ENCODE measurements at regions not wholly inside any gene's neighbourhood (a gene's known extent, or its start where the extent isn't known, plus 50 kb on each side); places are given as distances from the start of the nearest gene placed in this dataset.

DNA sequence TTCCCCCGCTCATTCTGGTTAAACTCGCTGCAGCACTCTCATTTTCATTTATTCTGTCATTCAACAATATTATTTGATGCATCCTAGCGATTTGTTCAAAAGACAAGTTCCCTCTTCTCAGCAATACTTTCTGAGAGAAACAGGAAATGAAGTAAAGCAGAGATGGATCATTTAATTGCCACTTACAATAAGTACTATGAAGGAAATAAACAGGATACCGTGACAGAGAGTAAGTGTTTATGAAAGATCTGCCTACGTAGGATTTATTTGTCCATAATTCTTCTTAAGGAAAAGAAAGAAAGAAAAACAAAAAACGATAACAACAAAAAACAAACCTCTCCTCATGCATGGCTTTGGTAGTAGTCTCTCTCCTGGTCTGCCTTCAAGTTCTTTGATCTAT is 406.8 kb upstream of the ZNF608 start:
- Histone ChIP-seq H3K27ac (ENCODE audit: low read length) (no peak overlapping the region), H3K4me1 (ENCODE audit: control insufficient read depth, insufficient read depth, low read length) (no peaks in the 10 kb centered on the region), H3K9ac (ENCODE audit: low read length in 2 of 2) (no peak overlapping the region), H3K4me3 (ENCODE audit: low read length in 2 of 2) (no peak overlapping the region), H3K9me3 (ENCODE audit: control insufficient read depth in 2 of 2, low read length in 2 of 2) (no peaks in the 10 kb centered on the region), H3K27me3 (ENCODE audit: control insufficient read depth in 1 of 2, insufficient read depth in 2 of 2, low read length in 2 of 2) (no peaks in the 10 kb centered on the region), H3K36me3 (ENCODE audit: control insufficient read depth in 2 of 2, insufficient read depth in 2 of 2, low read length in 2 of 2) (no peaks in the 10 kb centered on the region)

DNA sequence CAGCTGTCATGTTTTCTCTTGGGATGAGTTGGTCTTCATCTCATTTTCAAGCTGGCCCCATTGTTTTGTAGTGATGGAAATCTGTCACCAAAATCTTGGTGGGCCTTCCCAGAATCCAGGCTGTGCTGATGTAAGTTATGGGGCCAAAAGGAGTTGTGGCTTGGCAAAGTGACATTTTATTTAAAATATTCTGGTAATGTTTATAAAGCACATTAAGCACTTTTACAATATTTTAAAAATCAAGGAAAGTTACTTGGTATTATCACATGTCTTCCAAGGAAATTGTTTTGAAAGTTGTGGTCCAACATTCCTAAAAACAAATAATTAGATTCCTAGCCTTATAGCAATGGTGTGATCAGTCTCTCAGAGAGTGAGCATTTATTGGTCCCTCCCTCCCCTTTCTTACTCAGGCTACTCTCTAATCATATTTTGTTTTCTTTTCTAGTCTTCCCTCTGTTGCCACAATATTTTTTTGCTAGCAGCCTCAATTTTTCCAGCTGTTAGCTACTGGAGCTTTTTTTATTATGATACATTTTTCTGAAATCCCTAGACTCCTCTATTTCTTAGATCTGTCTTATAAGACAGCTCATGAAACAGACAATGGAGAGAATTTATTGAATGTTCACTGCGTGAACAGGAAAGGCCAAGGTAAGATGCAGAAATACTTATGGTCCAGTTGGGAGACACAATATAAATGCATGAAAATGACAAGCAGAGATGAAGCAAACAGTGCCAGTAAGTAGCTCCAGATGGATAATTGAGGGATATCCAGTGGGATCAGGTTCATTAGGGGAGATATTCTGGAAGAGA is 408.1 kb upstream of the ZNF608 start:
- Histone ChIP-seq H3K4me1 (ENCODE audit: control insufficient read depth, insufficient read depth, low read length) (no peaks in the 10 kb centered on the region), H3K4me3 (ENCODE audit: low read length in 2 of 2) (no peak overlapping the region), H3K9ac (ENCODE audit: low read length in 2 of 2) (no peak overlapping the region), H3K9me3 (ENCODE audit: control insufficient read depth in 2 of 2, low read length in 2 of 2) (no peaks in the 10 kb centered on the region), H3K27ac (ENCODE audit: low read length) (no peak overlapping the region), H3K36me3 (ENCODE audit: control insufficient read depth in 2 of 2, insufficient read depth in 2 of 2, low read length in 2 of 2) (no peaks in the 10 kb centered on the region), H3K27me3 (ENCODE audit: control insufficient read depth in 1 of 2, insufficient read depth in 2 of 2, low read length in 2 of 2) (no peaks in the 10 kb centered on the region)

DNA sequence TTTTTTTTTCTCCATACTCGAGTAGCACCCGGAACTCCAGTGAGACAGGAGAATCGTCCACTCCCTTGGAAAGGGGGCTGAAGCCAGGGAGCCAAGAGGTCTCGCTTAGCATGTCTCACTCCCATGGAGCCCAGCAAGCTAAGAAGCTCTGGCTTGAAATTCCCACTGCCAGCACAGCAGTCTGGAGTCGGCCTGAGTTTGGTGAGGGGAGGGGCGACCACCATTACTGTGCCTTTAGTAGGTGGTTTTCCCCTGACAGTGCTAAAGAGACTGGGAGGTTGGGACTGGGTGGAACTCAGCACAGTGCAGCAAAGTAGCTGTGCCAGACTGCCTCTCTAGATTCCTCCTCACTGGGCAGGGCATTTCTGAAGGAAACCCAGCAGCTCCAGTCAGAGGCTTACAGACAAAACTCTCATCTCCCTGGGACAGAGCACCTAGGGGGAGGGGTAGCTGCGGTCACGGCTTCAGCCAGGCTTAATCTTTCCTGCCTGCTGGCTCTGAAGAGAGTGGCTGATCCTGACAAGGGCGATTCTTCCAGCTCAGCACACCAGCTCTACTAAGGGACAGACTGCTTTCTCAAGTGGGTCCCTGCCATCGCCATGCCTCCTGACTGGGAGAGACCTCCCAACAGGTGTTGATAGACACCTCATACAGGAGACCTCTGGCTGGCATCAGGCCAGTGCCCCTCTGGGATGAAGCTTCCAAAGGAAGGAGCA is 414.5 kb upstream of the ZNF608 start:
- H3K9me3 ChIP-seq (ENCODE audit: control insufficient read depth in 2 of 2, low read length in 2 of 2): peaks cover 0 to 5% of the 10 kb centered on the region in 2 donors
- H3K27me3 ChIP-seq (ENCODE audit: control insufficient read depth in 1 of 2, insufficient read depth in 2 of 2, low read length in 2 of 2): no peaks in the 10 kb centered on the region
- H3K27ac ChIP-seq (ENCODE audit: low read length): no peak overlapping the region
- H3K36me3 ChIP-seq (ENCODE audit: control insufficient read depth in 2 of 2, insufficient read depth in 2 of 2, low read length in 2 of 2): no peaks in the 10 kb centered on the region
- H3K4me3 ChIP-seq (ENCODE audit: low read length in 2 of 2): no peak overlapping the region
- no peaks in the 10 kb centered on the region for H3K4me1 ChIP-seq (ENCODE audit: control insufficient read depth, insufficient read depth, low read length)
- H3K9ac ChIP-seq (ENCODE audit: low read length in 2 of 2): no peak overlapping the region

DNA sequence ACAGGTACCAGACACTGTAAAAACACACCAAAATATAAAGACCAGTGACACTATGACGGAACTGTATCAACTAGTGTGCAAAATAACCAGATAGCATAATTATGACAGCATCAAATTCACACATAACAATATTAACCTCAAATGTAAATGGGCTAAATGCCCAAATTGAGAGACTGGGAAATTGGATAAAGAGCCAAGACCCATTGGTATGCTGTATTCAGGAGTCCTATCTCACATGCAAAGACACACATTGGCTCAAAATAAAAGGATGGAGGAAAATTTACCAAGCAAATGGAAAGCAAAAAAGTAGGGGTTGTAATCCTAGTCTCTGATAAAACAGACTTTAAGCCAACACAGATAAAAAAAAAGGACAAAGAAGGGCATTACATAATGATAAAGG is 416.3 kb upstream of the ZNF608 start:
- Histone ChIP-seq H3K27me3 (ENCODE audit: control insufficient read depth in 1 of 2, insufficient read depth in 2 of 2, low read length in 2 of 2) (no peaks in the 10 kb centered on the region), H3K4me1 (ENCODE audit: control insufficient read depth, insufficient read depth, low read length) (no peaks in the 10 kb centered on the region), H3K9ac (ENCODE audit: low read length in 2 of 2) (no peak overlapping the region), H3K27ac (ENCODE audit: low read length) (no peak overlapping the region), H3K36me3 (ENCODE audit: control insufficient read depth in 2 of 2, insufficient read depth in 2 of 2, low read length in 2 of 2) (no peaks in the 10 kb centered on the region), H3K4me3 (ENCODE audit: low read length in 2 of 2) (no peak overlapping the region), H3K9me3 (ENCODE audit: control insufficient read depth in 2 of 2, low read length in 2 of 2) (peaks cover 0 to 5% of the 10 kb centered on the region in 2 donors)

DNA sequence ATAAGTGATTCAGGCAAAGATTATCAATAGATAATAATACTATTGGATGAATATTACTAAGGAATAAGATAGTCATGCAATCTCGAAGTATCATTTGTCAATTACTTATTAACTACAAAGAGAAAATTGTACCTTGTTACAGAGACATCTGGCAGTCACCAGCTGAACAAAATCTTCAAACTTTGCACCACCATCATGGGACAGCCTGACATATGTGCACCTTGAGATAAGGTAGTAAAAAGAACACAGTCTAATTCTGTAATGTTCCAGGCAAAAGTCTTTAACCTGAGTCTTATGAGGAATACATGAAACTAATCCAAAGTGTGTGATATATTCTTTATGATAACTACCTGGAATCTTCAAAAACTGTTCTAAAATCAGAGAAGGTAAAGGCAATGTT is 423.0 kb upstream of the ZNF608 start:
- H3K4me3 ChIP-seq (ENCODE audit: low read length in 2 of 2): no peak overlapping the region
- no peaks in the 10 kb centered on the region for H3K4me1 ChIP-seq (ENCODE audit: control insufficient read depth, insufficient read depth, low read length)
- no peaks in the 10 kb centered on the region for H3K27me3 ChIP-seq (ENCODE audit: control insufficient read depth in 1 of 2, insufficient read depth in 2 of 2, low read length in 2 of 2)
- no peaks in the 10 kb centered on the region for H3K36me3 ChIP-seq (ENCODE audit: control insufficient read depth in 2 of 2, insufficient read depth in 2 of 2, low read length in 2 of 2)
- no peaks in the 10 kb centered on the region for H3K9me3 ChIP-seq (ENCODE audit: control insufficient read depth in 2 of 2, low read length in 2 of 2)
- H3K27ac ChIP-seq (ENCODE audit: low read length): no peak overlapping the region
- H3K9ac ChIP-seq (ENCODE audit: low read length in 2 of 2): no peak overlapping the region

DNA sequence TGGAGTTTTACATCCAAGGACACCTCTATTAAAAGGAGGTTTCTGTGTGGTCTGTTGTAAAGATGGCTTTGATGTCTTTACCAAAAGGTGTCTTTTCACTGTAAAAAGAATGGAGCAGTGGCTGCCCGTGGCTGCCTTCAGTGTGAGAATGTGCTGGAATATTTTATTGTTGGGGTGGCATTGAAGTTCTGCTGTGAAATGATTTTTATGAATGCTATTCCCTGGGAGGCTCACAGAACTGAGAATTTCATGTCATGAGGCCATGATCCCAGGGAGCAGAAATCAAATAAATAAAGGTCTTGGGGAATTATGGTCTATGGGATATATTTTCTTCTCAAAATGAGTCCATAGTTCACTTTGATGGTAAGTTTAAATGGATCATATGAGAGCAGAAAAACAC is 425.2 kb upstream of the ZNF608 start:
- Histone ChIP-seq H3K9ac (ENCODE audit: low read length in 2 of 2) (no peak overlapping the region), H3K27me3 (ENCODE audit: control insufficient read depth in 1 of 2, insufficient read depth in 2 of 2, low read length in 2 of 2) (no peaks in the 10 kb centered on the region), H3K27ac (ENCODE audit: low read length) (no peak overlapping the region), H3K36me3 (ENCODE audit: control insufficient read depth in 2 of 2, insufficient read depth in 2 of 2, low read length in 2 of 2) (no peaks in the 10 kb centered on the region), H3K4me1 (ENCODE audit: control insufficient read depth, insufficient read depth, low read length) (no peaks in the 10 kb centered on the region), H3K4me3 (ENCODE audit: low read length in 2 of 2) (no peak overlapping the region), H3K9me3 (ENCODE audit: control insufficient read depth in 2 of 2, low read length in 2 of 2) (no peaks in the 10 kb centered on the region)

DNA sequence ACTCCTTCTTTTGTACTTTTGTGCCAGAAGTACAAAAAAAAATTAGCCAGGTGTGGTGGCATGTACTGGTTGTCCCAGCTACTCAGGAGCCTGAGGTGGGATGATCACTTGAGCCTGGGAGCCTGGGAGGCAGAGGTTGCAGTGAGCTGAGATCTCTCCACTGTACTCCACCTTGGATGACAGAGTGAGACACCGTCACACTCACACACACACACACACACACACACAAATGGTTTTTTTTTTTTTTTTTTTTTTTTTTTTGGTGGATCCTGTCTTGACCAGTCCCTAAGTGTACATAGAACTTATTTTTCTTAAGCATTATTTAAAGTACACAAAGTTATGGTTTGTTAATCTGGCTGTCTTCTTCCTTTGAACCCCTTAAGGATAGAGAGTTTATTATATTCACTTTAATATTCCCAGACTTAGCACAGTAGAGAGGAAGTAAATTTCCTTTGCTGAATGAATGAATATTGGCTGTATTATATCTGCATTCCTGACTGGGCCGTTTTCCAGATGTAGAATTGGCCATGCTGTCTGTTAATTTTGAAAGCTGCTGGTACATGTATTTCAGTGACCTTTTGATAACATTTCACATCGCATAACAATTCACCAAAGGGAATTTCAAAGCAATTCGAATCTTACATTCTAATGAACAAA is 429.0 kb upstream of the ZNF608 start:
- H3K27me3 ChIP-seq (ENCODE audit: control insufficient read depth in 1 of 2, insufficient read depth in 2 of 2, low read length in 2 of 2): no peaks in the 10 kb centered on the region

DNA sequence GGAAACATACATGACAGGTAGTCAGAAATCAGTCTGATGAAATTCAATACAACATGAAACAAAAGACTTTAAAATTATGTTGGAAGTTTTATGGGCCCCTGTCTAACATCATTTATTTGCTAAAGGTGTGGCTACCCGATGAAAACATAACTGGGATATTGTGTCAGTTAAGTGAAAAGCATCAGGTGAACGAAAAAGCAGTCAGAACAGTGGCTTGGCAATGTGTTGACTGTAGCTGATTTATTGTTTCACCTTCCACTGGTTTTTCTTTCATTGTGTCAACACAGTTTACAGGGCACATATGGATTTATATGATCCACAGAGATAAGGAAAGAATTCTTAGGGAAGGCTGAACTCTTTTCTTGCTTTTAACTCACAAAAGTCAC is 429.6 kb upstream of the ZNF608 start:
- Histone ChIP-seq H3K9ac (ENCODE audit: low read length in 2 of 2) (no peak overlapping the region), H3K9me3 (ENCODE audit: control insufficient read depth in 2 of 2, low read length in 2 of 2) (no peaks in the 10 kb centered on the region)

More for the DNA sequence above, 429.0 kb upstream of the ZNF608 start:
- no peaks in the 10 kb centered on the region for H3K4me1 ChIP-seq (ENCODE audit: control insufficient read depth, insufficient read depth, low read length)
- no peak overlapping the region for H3K4me3 ChIP-seq (ENCODE audit: low read length in 2 of 2)
- no peaks in the 10 kb centered on the region for H3K36me3 ChIP-seq (ENCODE audit: control insufficient read depth in 2 of 2, insufficient read depth in 2 of 2, low read length in 2 of 2)
- H3K9ac ChIP-seq (ENCODE audit: low read length in 2 of 2): no peak overlapping the region
- H3K9me3 ChIP-seq (ENCODE audit: control insufficient read depth in 2 of 2, low read length in 2 of 2): no peaks in the 10 kb centered on the region
- no peak overlapping the region for H3K27ac ChIP-seq (ENCODE audit: low read length)

DNA sequence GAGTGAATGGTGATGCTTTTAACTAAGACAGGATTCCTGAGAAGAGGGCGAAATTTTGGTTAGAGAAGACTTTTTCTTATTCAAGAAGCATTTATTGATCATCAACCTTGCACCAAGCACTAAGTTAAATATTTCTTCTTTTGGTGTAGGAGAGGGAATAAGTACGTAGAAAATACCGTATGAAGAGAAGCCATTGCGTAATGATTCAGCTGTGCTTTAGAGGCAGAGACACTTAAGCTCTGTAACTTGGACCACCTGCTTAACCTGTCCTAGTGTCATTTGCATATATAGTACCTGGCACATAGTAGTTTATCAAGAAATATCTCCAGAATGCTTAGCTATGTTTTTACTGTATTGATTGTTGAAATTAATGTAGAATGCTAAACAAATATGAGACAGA is 430.9 kb upstream of the ZNF608 start:
- H3K27ac ChIP-seq (ENCODE audit: low read length): no peak overlapping the region
- no peaks in the 10 kb centered on the region for H3K4me1 ChIP-seq (ENCODE audit: control insufficient read depth, insufficient read depth, low read length)
- no peak overlapping the region for H3K4me3 ChIP-seq (ENCODE audit: low read length in 2 of 2)
- H3K9ac ChIP-seq (ENCODE audit: low read length in 2 of 2): no peak overlapping the region
- H3K36me3 ChIP-seq (ENCODE audit: control insufficient read depth in 2 of 2, insufficient read depth in 2 of 2, low read length in 2 of 2): no peaks in the 10 kb centered on the region
- H3K27me3 ChIP-seq (ENCODE audit: control insufficient read depth in 1 of 2, insufficient read depth in 2 of 2, low read length in 2 of 2): no peaks in the 10 kb centered on the region
- no peaks in the 10 kb centered on the region for H3K9me3 ChIP-seq (ENCODE audit: control insufficient read depth in 2 of 2, low read length in 2 of 2)

More for the DNA sequence above, 429.6 kb upstream of the ZNF608 start:
- H3K4me1 ChIP-seq (ENCODE audit: control insufficient read depth, insufficient read depth, low read length): no peaks in the 10 kb centered on the region
- H3K36me3 ChIP-seq (ENCODE audit: control insufficient read depth in 2 of 2, insufficient read depth in 2 of 2, low read length in 2 of 2): no peaks in the 10 kb centered on the region
- H3K27ac ChIP-seq (ENCODE audit: low read length): no peak overlapping the region
- H3K4me3 ChIP-seq (ENCODE audit: low read length in 2 of 2): no peak overlapping the region
- H3K27me3 ChIP-seq (ENCODE audit: control insufficient read depth in 1 of 2, insufficient read depth in 2 of 2, low read length in 2 of 2): no peaks in the 10 kb centered on the region

DNA sequence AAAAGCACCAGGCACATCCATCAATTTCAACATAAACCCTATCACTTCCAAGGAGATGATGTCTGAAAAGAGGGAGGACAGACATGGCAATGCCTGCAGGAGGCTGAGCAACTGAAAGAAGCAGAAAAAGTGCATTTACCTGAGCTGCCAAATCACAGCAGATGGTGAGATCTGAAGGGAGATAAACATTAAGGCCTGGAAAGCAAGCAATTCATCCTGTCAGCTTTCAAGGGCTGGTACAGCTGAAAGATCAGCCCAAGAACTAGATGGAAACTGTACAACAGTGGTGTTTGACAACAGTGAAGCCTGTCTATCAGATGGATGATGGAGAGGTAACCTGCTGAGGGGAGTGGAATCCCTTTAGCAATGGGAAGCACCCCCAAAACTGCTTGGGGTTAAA is 433.2 kb upstream of the ZNF608 start:
- H3K9ac ChIP-seq (ENCODE audit: low read length in 2 of 2): no peak overlapping the region
- no peaks in the 10 kb centered on the region for H3K4me1 ChIP-seq (ENCODE audit: control insufficient read depth, insufficient read depth, low read length)
- H3K9me3 ChIP-seq (ENCODE audit: control insufficient read depth in 2 of 2, low read length in 2 of 2): no peaks in the 10 kb centered on the region
- H3K27ac ChIP-seq (ENCODE audit: low read length): no peak overlapping the region
- H3K4me3 ChIP-seq (ENCODE audit: low read length in 2 of 2): no peak overlapping the region
- H3K27me3 ChIP-seq (ENCODE audit: control insufficient read depth in 1 of 2, insufficient read depth in 2 of 2, low read length in 2 of 2): no peaks in the 10 kb centered on the region
- no peaks in the 10 kb centered on the region for H3K36me3 ChIP-seq (ENCODE audit: control insufficient read depth in 2 of 2, insufficient read depth in 2 of 2, low read length in 2 of 2)

Measured in stomach smooth muscle (tissue), 2 donors.